ENCODE measurements at regions not wholly inside any gene's neighbourhood (a gene's known extent, or its start where the extent isn't known, plus 50 kb on each side); places are given as distances from the start of the nearest gene placed in this dataset.

DNA sequence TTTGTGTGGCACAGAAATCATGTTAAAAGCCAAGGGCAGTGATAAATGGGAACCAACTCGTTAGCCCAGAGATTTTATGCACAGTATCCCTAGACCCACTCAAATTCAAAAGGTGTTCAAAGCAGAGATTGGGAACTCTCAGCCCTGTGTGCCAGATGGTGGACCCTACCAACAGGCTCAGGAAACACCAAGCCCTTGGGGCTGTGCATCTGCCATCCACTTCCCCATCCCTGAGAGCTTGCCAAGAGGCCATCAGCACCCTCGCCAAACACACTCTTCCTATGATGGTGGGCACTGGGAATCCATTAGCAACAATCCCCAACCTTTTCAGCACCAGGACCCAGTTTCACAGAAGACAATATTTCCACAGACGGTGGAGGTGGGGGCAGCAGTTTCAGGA lies 194.2 kb upstream of the NFIA start:
- DNase-seq (ENCODE audit: low spot score) (no peak), ATAC-seq (no peak)
- Mint-ChIP-seq H3K4me1 (peaks cover 54% of the 10 kb centered on the region), H3K27ac (no peak overlapping the region), H3K9me3 (no peaks in the 10 kb centered on the region), H3K36me3 (no peaks in the 10 kb centered on the region), H3K4me3 (no peak overlapping the region), H3K27me3 (ENCODE audit: low read depth) (no peaks in the 10 kb centered on the region)
- ChIA-PET CTCF (no interaction called here), POLR2A (no interaction called here)
- TF ChIP-seq SMAD3 (CRISPR knock-in tag; IDR thresholded peaks at IDR 0.05; ENCODE audit: borderline replicate concordance) (no peak), ELF4 (CRISPR knock-in tag; IDR thresholded peaks at IDR 0.05; ENCODE audit: low read depth) (no peak), MXD4 (CRISPR knock-in tag; IDR thresholded peaks at IDR 0.05; ENCODE audit: borderline replicate concordance) (no peak), TP53 (CRISPR knock-in tag; IDR thresholded peaks at IDR 0.05) (no peak), CREM (CRISPR knock-in tag; IDR thresholded peaks at IDR 0.05) (no peak), HMGXB4 (CRISPR knock-in tag; IDR thresholded peaks at IDR 0.05) (no peak)

DNA sequence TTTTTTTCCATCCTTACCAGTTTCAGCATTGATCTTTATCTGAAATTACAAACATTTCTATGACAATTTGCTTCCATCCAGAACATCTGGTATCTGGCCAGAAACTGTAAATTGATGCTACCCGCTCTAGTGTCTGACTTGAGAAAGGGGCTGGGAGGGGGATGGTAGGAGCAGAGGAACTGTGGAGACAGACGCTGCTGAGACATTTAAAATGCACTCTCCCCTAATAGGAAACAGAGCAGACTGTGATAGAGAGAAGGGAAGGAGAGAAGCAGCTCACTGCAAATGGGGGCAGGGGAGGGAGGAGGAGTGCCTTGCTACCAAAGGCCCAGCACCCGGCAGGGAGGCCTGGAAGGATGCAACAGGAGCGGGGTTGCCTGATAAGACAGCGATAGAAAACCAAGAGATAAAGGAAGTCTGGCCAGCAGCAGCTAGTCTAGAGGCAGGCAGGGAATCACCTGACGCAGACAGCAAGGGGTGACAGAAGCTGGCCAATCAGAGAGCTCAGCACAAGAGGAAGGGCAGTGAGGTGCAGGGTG lies 195.5 kb upstream of the NFIA start:
- POLR2A ChIA-PET = interaction anchor here (1.0 kb wide), 1 partner anchor 22 kb away, joined by 9 read pairs; no protein-coding TSS in a partner anchor
- peak; percentile 53 for DNase-seq (ENCODE audit: low spot score)
- H3K9me3 Mint-ChIP-seq = no peaks in the 10 kb centered on the region

DNA sequence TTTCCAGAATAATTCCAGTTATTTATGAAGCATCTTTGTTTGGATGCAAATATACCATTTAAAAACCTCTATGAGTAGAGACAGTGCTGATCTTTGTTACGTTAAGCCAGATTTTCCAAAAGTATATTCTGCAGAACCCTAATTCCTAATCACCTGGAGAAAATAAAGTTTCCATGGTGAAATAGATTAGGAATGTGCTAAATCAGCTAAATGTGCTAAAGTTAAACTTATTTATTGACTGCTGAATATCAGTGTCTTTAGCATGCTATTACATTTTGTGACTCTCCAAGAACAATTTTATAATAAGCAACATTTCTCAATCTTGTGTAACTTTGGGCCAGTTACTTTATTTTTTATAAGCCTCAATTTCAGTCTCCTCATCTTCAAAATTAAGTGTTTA lies 196.3 kb upstream of the NFIA start:
- Mint-ChIP-seq H3K27ac (peak overlapping the region; percentile 73), H3K4me3 (no peak overlapping the region), H3K9me3 (no peaks in the 10 kb centered on the region), H3K36me3 (no peaks in the 10 kb centered on the region), H3K27me3 (ENCODE audit: low read depth) (no peaks in the 10 kb centered on the region), H3K4me1 (peaks cover 34% of the 10 kb centered on the region)
- ChIA-PET POLR2A (no interaction called here), CTCF (interaction anchor here (1.4 kb wide), 1 partner anchor 39 kb away, joined by 3 read pairs; no protein-coding TSS in a partner anchor)
- ATAC-seq = no peak
- no peak for DNase-seq (ENCODE audit: low spot score)
- TF ChIP-seq, protein P1, sequence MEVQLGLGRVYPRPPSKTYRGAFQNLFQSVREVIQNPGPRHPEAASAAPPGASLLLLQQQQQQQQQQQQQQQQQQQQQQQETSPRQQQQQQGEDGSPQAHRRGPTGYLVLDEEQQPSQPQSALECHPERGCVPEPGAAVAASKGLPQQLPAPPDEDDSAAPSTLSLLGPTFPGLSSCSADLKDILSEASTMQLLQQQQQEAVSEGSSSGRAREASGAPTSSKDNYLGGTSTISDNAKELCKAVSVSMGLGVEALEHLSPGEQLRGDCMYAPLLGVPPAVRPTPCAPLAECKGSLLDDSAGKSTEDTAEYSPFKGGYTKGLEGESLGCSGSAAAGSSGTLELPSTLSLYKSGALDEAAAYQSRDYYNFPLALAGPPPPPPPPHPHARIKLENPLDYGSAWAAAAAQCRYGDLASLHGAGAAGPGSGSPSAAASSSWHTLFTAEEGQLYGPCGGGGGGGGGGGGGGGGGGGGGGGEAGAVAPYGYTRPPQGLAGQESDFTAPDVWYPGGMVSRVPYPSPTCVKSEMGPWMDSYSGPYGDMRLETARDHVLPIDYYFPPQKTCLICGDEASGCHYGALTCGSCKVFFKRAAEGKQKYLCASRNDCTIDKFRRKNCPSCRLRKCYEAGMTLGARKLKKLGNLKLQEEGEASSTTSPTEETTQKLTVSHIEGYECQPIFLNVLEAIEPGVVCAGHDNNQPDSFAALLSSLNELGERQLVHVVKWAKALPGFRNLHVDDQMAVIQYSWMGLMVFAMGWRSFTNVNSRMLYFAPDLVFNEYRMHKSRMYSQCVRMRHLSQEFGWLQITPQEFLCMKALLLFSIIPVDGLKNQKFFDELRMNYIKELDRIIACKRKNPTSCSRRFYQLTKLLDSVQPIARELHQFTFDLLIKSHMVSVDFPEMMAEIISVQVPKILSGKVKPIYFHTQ (CRISPR knock-in tag; IDR thresholded peaks at IDR 0.05) = no peak
- no peak for TF ChIP-seq ZNF232 (CRISPR knock-in tag; IDR thresholded peaks at IDR 0.05)
- TF ChIP-seq NFE2L1 (CRISPR knock-in tag; IDR thresholded peaks at IDR 0.05) = no peak
- TF ChIP-seq NFATC4 (CRISPR knock-in tag; IDR thresholded peaks at IDR 0.05) = no peak
- TF ChIP-seq FOXP1 (CRISPR knock-in tag; IDR thresholded peaks at IDR 0.05; ENCODE audit: borderline replicate concordance) = no peak
- no peak for TF ChIP-seq SP1 (CRISPR knock-in tag; conservative IDR thresholded peaks at IDR 0.05)
- TF ChIP-seq ZBTB21 (CRISPR knock-in tag; IDR thresholded peaks at IDR 0.05; ENCODE audit: borderline replicate concordance) = no peak
- TF ChIP-seq CBFB (CRISPR knock-in tag; IDR thresholded peaks at IDR 0.05; ENCODE audit: low read depth) = no peak
- TF ChIP-seq TEAD4 (CRISPR knock-in tag; IDR thresholded peaks at IDR 0.05) = no peak
- TF ChIP-seq CREB1 (CRISPR knock-in tag; IDR thresholded peaks at IDR 0.05) = no peak
- TF ChIP-seq ZNF121 (CRISPR knock-in tag; IDR thresholded peaks at IDR 0.05) = no peak

More for the DNA sequence above, 195.5 kb upstream of the NFIA start:
- Mint-ChIP-seq H3K27me3 (ENCODE audit: low read depth) (no peaks in the 10 kb centered on the region), H3K4me3 (peak overlapping the region; percentile 35), H3K27ac (peak overlapping the region; percentile 73), H3K4me1 (peaks cover 42% of the 10 kb centered on the region), H3K36me3 (no peaks in the 10 kb centered on the region)
- ATAC-seq = peak; percentile 91
- TF ChIP-seq USF1 (CRISPR knock-in tag; IDR thresholded peaks at IDR 0.05) (peak; percentile 77), TEAD1 (CRISPR knock-in tag; IDR thresholded peaks at IDR 0.05) (peak; percentile 31; the same call in 1 of the 2 replicates), USF2 (CRISPR knock-in tag; IDR thresholded peaks at IDR 0.05) (peak; percentile 85), CREM (CRISPR knock-in tag; IDR thresholded peaks at IDR 0.05) (no peak), ZNF232 (CRISPR knock-in tag; IDR thresholded peaks at IDR 0.05) (no peak), NFYB (CRISPR knock-in tag; conservative IDR thresholded peaks at IDR 0.05; ENCODE audit: low read depth) (peak; percentile 76)
- TF ChIP-seq, protein P1 (CRISPR knock-in tag; IDR thresholded peaks at IDR 0.05) = no peak
- CTCF ChIA-PET = interaction anchor here (0.6 to 1.4 kb wide), 7 partner anchors 21 to 916 kb away, joined by 3 to 8 read pairs (median 3); no protein-coding TSS in a partner anchor
